Left ventricle myocardium inferior (tissue), 1 donor: ENCODE measurements at regions not wholly inside any gene's neighbourhood (a gene's known extent, or its start where the extent isn't known, plus 50 kb on each side); places are given as distances from the start of the nearest gene placed in this dataset.

Experiments used
- DNase-seq: peaks from one replicate; pipeline ENCODE4 v3.0.0-alpha.2; 2020
- H3K27ac ChIP-seq: fragments of 200-600 bp; replicated peaks from 2 replicates; pipeline ENCODE4 v1.8.0; 2021
- H3K27me3 ChIP-seq: fragments of 200-600 bp; 2 replicates; pipeline ENCODE4 v1.8.0; 2021; ENCODE audit warnings: low read depth
- H3K36me3 ChIP-seq: fragments of 200-600 bp; 2 replicates; pipeline ENCODE4 v1.8.0; 2021
- H3K4me1 ChIP-seq: fragments of 200-600 bp; 2 replicates; pipeline ENCODE4 v1.8.0; 2021
- H3K4me3 ChIP-seq: fragments of 200-600 bp; 2 replicates; pipeline ENCODE4 v1.8.0; 2021; ENCODE audit warnings: mild to moderate bottlenecking, moderate library complexity
- H3K9me3 ChIP-seq: fragments of 200-600 bp; replicated peaks from 2 replicates; pipeline ENCODE4 v1.8.0; 2021
- intact Hi-C: fragments of 100-400 bp; cut with micrococcal nuclease; formaldehyde crosslinking; loops from one replicate; pipeline ENCODE4 v1.11.0; 2022
- TF ChIP-seq, protein P1 (sequence below): fragments of 200-600 bp; IDR thresholded peaks from 2 replicates; pipeline ENCODE4 v1.8.0; 2021; ENCODE audit warnings: antibody characterized with exemption, mild to moderate bottlenecking, borderline replicate concordance
- donor health status: DM: no; HTN: yes; CAD: no; lungs with severe emphysema.

DNA sequence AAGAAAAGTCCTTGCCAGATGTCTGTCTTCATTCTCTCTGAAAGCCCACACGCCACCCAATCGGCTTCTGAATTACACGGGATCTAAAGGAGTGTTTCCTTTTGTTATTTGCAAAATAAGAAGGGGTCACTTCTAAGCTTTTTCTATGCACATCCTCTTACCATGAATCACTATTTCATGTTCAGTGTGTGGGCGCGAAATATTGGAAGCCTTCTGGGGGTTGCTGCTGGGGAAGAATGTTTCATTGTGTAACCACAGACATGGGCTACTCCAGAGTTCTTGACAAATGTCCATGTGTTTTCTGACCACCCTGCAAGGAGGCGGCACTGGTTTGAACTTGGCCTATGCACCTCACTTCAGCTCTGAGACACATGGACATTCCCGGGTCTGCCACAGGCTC lies 133.6 kb upstream of the APCDD1 start:
- TF ChIP-seq, protein P1, sequence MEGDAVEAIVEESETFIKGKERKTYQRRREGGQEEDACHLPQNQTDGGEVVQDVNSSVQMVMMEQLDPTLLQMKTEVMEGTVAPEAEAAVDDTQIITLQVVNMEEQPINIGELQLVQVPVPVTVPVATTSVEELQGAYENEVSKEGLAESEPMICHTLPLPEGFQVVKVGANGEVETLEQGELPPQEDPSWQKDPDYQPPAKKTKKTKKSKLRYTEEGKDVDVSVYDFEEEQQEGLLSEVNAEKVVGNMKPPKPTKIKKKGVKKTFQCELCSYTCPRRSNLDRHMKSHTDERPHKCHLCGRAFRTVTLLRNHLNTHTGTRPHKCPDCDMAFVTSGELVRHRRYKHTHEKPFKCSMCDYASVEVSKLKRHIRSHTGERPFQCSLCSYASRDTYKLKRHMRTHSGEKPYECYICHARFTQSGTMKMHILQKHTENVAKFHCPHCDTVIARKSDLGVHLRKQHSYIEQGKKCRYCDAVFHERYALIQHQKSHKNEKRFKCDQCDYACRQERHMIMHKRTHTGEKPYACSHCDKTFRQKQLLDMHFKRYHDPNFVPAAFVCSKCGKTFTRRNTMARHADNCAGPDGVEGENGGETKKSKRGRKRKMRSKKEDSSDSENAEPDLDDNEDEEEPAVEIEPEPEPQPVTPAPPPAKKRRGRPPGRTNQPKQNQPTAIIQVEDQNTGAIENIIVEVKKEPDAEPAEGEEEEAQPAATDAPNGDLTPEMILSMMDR, result no peak
- Histone ChIP-seq H3K9me3 (no peaks in the 10 kb centered on the region), H3K4me3 (no peak overlapping the region), H3K4me1 (no peaks in the 10 kb centered on the region), H3K36me3 (no peaks in the 10 kb centered on the region), H3K27ac (no peak overlapping the region), H3K27me3 (no peaks in the 10 kb centered on the region)
- intact Hi-C loops, result no loop called here
- DNase-seq, result no peak

DNA sequence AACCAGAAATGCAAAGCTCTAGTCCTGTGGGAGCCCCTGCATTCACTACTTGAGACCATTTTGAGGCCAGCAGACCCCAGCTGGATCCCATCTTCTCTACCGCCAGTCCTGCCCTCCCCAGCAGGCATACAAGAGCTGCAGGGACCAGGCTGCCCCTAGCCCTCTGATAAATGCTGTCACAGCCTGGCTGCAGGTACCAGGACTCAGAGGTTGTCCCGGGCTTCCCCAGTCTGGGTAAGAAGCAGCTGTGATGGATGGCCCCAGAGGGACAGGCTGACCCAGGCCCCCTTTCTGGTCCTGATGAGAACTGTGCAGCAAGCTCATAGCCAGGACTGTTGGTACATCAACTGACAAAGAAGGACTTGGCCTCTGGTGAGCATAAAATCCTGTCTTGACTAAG lies 132.9 kb upstream of the APCDD1 start:
- no peaks in the 10 kb centered on the region for H3K36me3 ChIP-seq
- H3K4me1 ChIP-seq, result no peaks in the 10 kb centered on the region
- no peak overlapping the region for H3K4me3 ChIP-seq
- intact Hi-C loops, result no loop called here
- no peaks in the 10 kb centered on the region for H3K27me3 ChIP-seq
- TF ChIP-seq, protein P1, result no peak
- H3K9me3 ChIP-seq, result no peaks in the 10 kb centered on the region
- DNase-seq, result no peak
- H3K27ac ChIP-seq, result no peak overlapping the region

DNA sequence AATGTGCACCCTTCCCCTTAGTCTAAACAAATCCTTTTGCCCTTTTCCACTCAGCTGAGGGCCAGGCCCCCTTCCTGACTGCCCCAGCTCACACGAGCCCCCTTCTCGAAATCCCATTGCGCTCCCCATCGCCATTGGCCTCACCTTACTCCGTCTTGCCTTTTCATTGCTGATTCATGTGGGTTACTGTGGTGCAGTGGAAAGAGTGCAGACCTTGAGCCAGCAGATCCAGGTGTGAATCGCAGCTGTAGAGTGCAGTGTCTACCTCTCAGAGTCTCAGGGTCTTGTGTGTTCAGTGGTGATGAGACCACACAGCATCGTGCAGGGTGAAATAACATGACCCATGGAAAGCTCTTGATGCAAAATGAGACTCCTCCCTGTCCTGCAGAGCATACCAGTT lies 132.4 kb upstream of the APCDD1 start:
- DNase-seq, result no peak
- no peaks in the 10 kb centered on the region for H3K27me3 ChIP-seq
- H3K36me3 ChIP-seq, result no peaks in the 10 kb centered on the region
- H3K4me1 ChIP-seq, result no peaks in the 10 kb centered on the region
- no peaks in the 10 kb centered on the region for H3K9me3 ChIP-seq
- H3K27ac ChIP-seq, result no peak overlapping the region
- intact Hi-C loops, result no loop called here
- H3K4me3 ChIP-seq, result no peak overlapping the region
- TF ChIP-seq, protein P1, result no peak

DNA sequence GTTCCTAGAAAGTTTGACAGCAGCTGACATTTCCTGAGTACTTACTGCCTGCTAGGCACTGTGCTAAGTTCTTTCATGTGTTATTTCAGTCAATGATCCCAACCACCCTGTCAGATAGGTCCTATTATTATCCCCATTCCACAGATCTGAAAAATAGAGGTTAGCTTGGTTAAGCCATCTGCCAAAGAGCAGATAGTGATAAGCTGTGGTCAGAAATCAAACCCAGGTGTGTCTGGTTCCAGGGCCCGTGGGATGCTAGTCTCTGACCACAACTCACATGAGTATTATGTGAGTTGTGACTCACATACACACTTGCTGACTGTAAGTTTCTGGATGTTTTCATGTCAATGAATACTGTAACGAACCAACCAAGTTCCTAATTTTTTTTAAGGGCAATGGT lies 132.0 kb upstream of the APCDD1 start:
- no peaks in the 10 kb centered on the region for H3K36me3 ChIP-seq
- no peaks in the 10 kb centered on the region for H3K4me1 ChIP-seq
- H3K27ac ChIP-seq, result no peak overlapping the region
- no peak for DNase-seq
- H3K9me3 ChIP-seq, result no peaks in the 10 kb centered on the region
- intact Hi-C loops, result no loop called here
- TF ChIP-seq, protein P1, result no peak
- no peaks in the 10 kb centered on the region for H3K27me3 ChIP-seq
- no peak overlapping the region for H3K4me3 ChIP-seq

DNA sequence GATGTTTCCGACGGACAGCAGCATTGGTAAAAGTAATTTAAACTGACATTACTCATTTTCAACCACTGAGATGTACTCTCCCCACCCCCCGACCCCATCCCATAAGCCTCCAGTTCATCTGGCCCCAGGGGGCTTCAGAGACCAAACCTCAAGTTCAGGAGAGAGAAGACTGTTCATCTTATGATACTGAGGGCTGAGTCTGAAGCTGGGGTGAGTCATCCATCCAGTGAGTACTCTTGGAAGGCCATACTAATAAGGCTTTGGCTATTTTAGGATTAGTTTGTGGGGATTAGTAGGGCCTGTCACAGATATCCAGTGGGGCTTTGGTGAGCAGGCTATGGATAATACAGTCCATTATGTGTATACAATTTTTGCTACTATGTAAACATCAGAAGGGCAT lies 125.3 kb upstream of the APCDD1 start:
- Histone ChIP-seq H3K4me1 (no peaks in the 10 kb centered on the region), H3K4me3 (no peak overlapping the region), H3K27ac (no peak overlapping the region), H3K27me3 (no peaks in the 10 kb centered on the region), H3K36me3 (no peaks in the 10 kb centered on the region), H3K9me3 (no peaks in the 10 kb centered on the region)
- no peak for DNase-seq
- TF ChIP-seq, protein P1, result no peak
- intact Hi-C loops, result no loop called here

DNA sequence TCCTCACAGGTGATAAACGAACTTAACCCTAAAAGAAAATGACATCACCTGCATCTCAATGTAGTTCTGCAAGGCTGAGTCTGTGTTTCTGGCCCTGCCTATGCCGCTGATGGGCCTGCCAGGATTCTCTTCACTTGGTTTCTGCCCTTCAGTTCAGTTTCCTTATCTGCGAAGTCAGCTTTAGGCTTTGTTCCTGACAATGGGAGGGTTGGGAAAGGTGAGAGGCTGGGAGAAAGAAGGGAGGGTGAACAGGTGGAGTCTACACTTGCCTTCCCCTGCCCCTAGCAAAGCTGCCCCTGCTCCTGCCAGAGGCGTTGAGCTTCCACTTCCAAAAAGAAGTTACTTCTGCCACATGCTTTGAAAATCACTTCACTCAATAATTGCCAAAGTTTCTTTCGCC lies 124.0 kb upstream of the APCDD1 start:
- H3K9me3 ChIP-seq, result no peaks in the 10 kb centered on the region
- TF ChIP-seq, protein P1, result no peak
- H3K27me3 ChIP-seq, result no peaks in the 10 kb centered on the region
- no peaks in the 10 kb centered on the region for H3K36me3 ChIP-seq
- H3K27ac ChIP-seq, result no peak overlapping the region
- intact Hi-C loops, result no loop called here
- no peak overlapping the region for H3K4me3 ChIP-seq
- H3K4me1 ChIP-seq, result no peaks in the 10 kb centered on the region
- DNase-seq, result no peak
